CD4-positive, alpha-beta T cell (primary cell): ENCODE measurements at regions not wholly inside any gene's neighbourhood (a gene's known extent, or its start where the extent isn't known, plus 50 kb on each side); places are given as distances from the start of the nearest gene placed in this dataset.

Experiments used
- ATAC-seq: fragments of 200-7000 bp; cut with Tn5 transposase; one replicate; pipeline ENCODE4 v1.10.0; 2022; ENCODE audit warnings: mild to moderate bottlenecking; ENCODE audit not compliant: poor library complexity
- CTCF ChIA-PET: fragments of 350-600 bp; sonication (Branson Sonifier 250); formaldehyde crosslinking; loops from one replicate; lab custom pipeline; 2021; ENCODE audit warnings: antibody characterized with exemption, inconsistent platforms; lab: Charles Lee
- POLR2A ChIA-PET: fragments of 350-600 bp; sonication (Branson Sonifier 250); formaldehyde crosslinking; loops from one replicate; lab custom pipeline; 2021; ENCODE audit warnings: antibody characterized with exemption, inconsistent platforms; lab: Charles Lee
- DNase-seq, 14 experiments: peaks; one replicate each; pipeline ENCODE4 v3.0.0-alpha.2; 2013 to 2020; ENCODE audit warnings: mixed read lengths in 2 of 14
- H3K27ac ChIP-seq, 2 donors: one replicate each; pipeline versions ENCODE4 v1.5.1 to v1.7.0; 2013; ENCODE audit warnings: low read length in 2 of 2, low read depth in 1 of 2, mild to moderate bottlenecking in 1 of 2
- H3K27me3 ChIP-seq, 2 experiments: 1 replicate in 1 of 2; 2 replicates in 1 of 2; pipeline versions ENCODE4 v1.6.1 to v1.7.0; 2013; ENCODE audit warnings: low read length in 2 of 2, control low read depth in 1 of 2, mild to moderate bottlenecking in 1 of 2, moderate library complexity in 1 of 2; ENCODE audit not compliant: insufficient read depth in 2 of 2, control insufficient read depth in 1 of 2
- H3K36me3 ChIP-seq: one replicate; pipeline ENCODE4 v1.6.1; 2013; ENCODE audit warnings: low read length, control low read depth; ENCODE audit not compliant: insufficient read depth
- H3K4me1 ChIP-seq: one replicate; pipeline ENCODE4 v1.6.1; 2013; ENCODE audit warnings: low read length, control low read depth; ENCODE audit not compliant: insufficient read depth
- H3K4me3 ChIP-seq: one replicate; pipeline ENCODE4 v1.5.1; 2013; ENCODE audit warnings: mild to moderate bottlenecking, low read length, moderate library complexity
- H3K9me3 ChIP-seq, 2 experiments: 1 replicate in 1 of 2; 2 replicates in 1 of 2; pipeline versions ENCODE4 v1.6.1 to v1.7.0; 2013; ENCODE audit warnings: low read length in 2 of 2, mild to moderate bottlenecking in 2 of 2, control low read depth in 1 of 2, moderate library complexity in 1 of 2; ENCODE audit not compliant: control insufficient read depth in 1 of 2, insufficient read depth in 1 of 2
- H3K27ac Mint-ChIP-seq: one replicate; pipeline ENCODE4 v1.8.0; 2020; ENCODE audit warnings: mixed read lengths
- H3K27me3 Mint-ChIP-seq: one replicate; pipeline ENCODE4 v1.8.0; 2021; ENCODE audit warnings: mixed read lengths
- H3K36me3 Mint-ChIP-seq: one replicate; pipeline ENCODE4 v1.8.0; 2021; ENCODE audit warnings: low read depth, mixed read lengths
- H3K4me1 Mint-ChIP-seq: one replicate; pipeline ENCODE4 v1.8.0; 2021; ENCODE audit warnings: low read depth, mixed read lengths
- H3K4me3 Mint-ChIP-seq: one replicate; pipeline ENCODE4 v1.8.0; 2020; ENCODE audit warnings: mild to moderate bottlenecking, mixed read lengths
- H3K9me3 Mint-ChIP-seq: one replicate; pipeline ENCODE4 v1.8.0; 2020; ENCODE audit warnings: mixed read lengths
- intact Hi-C, 2 experiments: fragments of 100-400 bp; cut with DNase I in 1 of 2; cut with micrococcal nuclease in 1 of 2; formaldehyde crosslinking; loops; one replicate each; pipeline versions ENCODE4 v1.15.1 to v1.9.0; 2023 to 2025; cut with DNase I, micrococcal nuclease
- TF ChIP-seq, protein P1 (sequence below): fragments of 200-600 bp; IDR thresholded peaks from one replicate; pipeline ENCODE4 v1.8.0; 2022; ENCODE audit warnings: antibody characterized with exemption, mild to moderate bottlenecking

DNA sequence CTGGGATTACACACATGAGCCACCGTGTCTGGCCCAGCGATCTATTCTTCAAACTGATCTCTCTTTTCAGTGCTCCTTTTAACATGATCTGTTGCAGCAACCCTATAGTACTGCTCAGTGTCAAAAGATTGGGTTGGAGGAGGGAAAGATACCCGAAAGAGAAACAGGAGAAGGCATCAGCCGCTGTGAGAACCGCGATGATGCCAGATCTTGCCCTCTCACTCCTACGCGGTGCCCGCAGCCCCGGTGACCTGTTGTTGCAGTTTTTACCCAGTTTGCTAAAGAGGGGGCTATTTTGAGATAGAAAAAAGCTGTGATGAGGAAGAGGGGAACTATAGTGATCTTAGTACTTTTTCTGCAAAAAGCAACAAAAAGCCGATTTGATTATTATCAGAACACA lies 335.5 kb downstream of the KCNS3 start:
- no peaks in the 10 kb centered on the region for H3K4me1 Mint-ChIP-seq
- TF ChIP-seq, protein P1, sequence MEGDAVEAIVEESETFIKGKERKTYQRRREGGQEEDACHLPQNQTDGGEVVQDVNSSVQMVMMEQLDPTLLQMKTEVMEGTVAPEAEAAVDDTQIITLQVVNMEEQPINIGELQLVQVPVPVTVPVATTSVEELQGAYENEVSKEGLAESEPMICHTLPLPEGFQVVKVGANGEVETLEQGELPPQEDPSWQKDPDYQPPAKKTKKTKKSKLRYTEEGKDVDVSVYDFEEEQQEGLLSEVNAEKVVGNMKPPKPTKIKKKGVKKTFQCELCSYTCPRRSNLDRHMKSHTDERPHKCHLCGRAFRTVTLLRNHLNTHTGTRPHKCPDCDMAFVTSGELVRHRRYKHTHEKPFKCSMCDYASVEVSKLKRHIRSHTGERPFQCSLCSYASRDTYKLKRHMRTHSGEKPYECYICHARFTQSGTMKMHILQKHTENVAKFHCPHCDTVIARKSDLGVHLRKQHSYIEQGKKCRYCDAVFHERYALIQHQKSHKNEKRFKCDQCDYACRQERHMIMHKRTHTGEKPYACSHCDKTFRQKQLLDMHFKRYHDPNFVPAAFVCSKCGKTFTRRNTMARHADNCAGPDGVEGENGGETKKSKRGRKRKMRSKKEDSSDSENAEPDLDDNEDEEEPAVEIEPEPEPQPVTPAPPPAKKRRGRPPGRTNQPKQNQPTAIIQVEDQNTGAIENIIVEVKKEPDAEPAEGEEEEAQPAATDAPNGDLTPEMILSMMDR: no peak
- POLR2A ChIA-PET: no interaction called here
- no peaks in the 10 kb centered on the region for H3K36me3 ChIP-seq
- H3K27me3 Mint-ChIP-seq: peaks cover 6% of the 10 kb centered on the region
- no peaks in the 10 kb centered on the region for H3K36me3 Mint-ChIP-seq
- no peak for DNase-seq
- no peaks in the 10 kb centered on the region for H3K27me3 ChIP-seq
- no peaks in the 10 kb centered on the region for H3K4me1 ChIP-seq
- H3K9me3 ChIP-seq: peaks cover 0 to 4% of the 10 kb centered on the region in 2 experiments
- no peaks in the 10 kb centered on the region for H3K9me3 Mint-ChIP-seq
- intact Hi-C loops: no loop called here
- no peak overlapping the region for H3K4me3 ChIP-seq
- H3K4me3 Mint-ChIP-seq: no peak overlapping the region
- H3K27ac ChIP-seq: no peak overlapping the region
- H3K27ac Mint-ChIP-seq: no peak overlapping the region
- no peak for ATAC-seq
- CTCF ChIA-PET: no interaction called here

DNA sequence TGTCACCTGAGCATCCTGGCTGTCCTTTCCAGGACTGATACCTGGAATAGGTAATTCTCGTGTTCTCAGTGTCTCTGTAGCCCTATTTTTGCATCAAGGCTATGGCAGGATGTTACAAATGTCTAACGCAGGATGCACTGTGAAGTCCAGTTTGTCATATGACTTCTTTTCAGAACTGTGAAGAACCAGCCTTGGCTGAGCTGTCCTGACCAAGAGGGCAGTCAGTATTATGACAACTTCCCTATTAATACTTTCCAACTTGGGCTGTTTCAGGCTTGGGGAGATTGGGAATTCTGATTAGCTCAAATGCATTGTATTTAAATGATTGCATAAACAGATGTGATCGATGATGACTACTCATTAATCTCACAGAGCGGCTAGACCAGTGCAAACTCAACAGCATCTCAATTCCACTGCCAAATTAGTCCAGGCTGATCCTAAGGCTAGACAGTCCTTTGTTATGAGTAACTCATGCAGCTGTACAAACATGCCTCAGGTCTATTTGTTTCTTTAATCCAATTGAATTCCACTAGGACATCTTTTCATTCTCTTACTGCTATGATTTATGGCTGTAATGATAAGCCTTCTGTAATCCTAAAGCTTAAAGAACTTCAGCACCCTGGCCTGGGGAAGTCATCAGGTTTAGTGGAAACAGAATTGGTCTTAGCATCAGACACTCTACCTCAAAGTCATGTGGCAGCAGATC lies 331.6 kb downstream of the KCNS3 start:
- no peaks in the 10 kb centered on the region for H3K36me3 ChIP-seq
- H3K27me3 ChIP-seq: no peaks in the 10 kb centered on the region
- Mint-ChIP-seq H3K27ac (no peak overlapping the region), H3K27me3 (peaks cover 6% of the 10 kb centered on the region), H3K4me3 (no peak overlapping the region), H3K9me3 (no peaks in the 10 kb centered on the region), H3K4me1 (no peaks in the 10 kb centered on the region), H3K36me3 (no peaks in the 10 kb centered on the region)
- CTCF ChIA-PET: no interaction called here
- TF ChIP-seq, protein P1: no peak
- intact Hi-C loops: no loop called here
- DNase-seq: no peak
- POLR2A ChIA-PET: no interaction called here
- H3K4me3 ChIP-seq: no peak overlapping the region
- peaks cover 0 to 4% of the 10 kb centered on the region in 2 experiments for H3K9me3 ChIP-seq
- no peak for ATAC-seq
- no peak overlapping the region for H3K27ac ChIP-seq
- H3K4me1 ChIP-seq: no peaks in the 10 kb centered on the region

DNA sequence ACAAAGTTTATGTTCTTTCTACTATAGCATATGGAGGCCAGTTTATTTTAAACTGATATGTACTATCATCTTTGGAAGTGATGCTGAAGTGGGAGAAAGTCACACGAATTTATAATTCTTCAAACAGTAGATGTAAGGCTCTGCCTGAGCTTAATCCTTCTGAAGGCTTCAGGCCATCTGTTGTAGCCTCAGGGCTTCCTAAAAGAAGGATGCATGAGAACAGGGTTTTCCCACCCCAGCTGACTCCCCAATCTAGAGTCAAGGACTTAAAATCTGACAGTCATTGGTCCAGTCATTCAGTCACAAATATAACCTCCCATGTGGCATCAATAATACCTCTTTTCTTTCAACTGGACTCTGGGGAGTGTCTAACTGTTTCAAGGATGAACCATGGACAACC lies 330.5 kb downstream of the KCNS3 start:
- H3K4me3 Mint-ChIP-seq: no peak overlapping the region
- Histone ChIP-seq H3K4me3 (no peak overlapping the region), H3K4me1 (no peaks in the 10 kb centered on the region), H3K27ac (no peak overlapping the region), H3K9me3 (peaks cover 0 to 3% of the 10 kb centered on the region in 2 experiments), H3K27me3 (no peaks in the 10 kb centered on the region), H3K36me3 (no peaks in the 10 kb centered on the region)
- DNase-seq: no peak
- H3K27me3 Mint-ChIP-seq: peaks cover 6% of the 10 kb centered on the region
- CTCF ChIA-PET: no interaction called here
- no peaks in the 10 kb centered on the region for H3K4me1 Mint-ChIP-seq
- ATAC-seq: no peak
- TF ChIP-seq, protein P1: no peak
- intact Hi-C loops: no loop called here
- POLR2A ChIA-PET: no interaction called here
- H3K9me3 Mint-ChIP-seq: no peaks in the 10 kb centered on the region
- no peak overlapping the region for H3K27ac Mint-ChIP-seq
- H3K36me3 Mint-ChIP-seq: no peaks in the 10 kb centered on the region
